B cell (primary cell): ENCODE measurements at regions not wholly inside any gene's neighbourhood (a gene's known extent, or its start where the extent isn't known, plus 50 kb on each side); places are given as distances from the start of the nearest gene placed in this dataset.

Experiments used
- ATAC-seq: fragments of 200-7000 bp; cut with Tn5 transposase; one replicate; pipeline ENCODE4 v1.10.0; 2021; ENCODE audit warnings: low read depth, mild to moderate bottlenecking, moderate number of reproducible peaks, moderate library complexity
- CTCF ChIA-PET: fragments of 350-600 bp; sonication (Branson Sonifier 250); formaldehyde crosslinking; loops from one replicate; lab custom pipeline; 2021; ENCODE audit warnings: antibody characterized with exemption, inconsistent platforms; lab: Charles Lee
- POLR2A ChIA-PET: fragments of 350-600 bp; sonication (Branson Sonifier 250); formaldehyde crosslinking; loops from one replicate; lab custom pipeline; 2021; ENCODE audit warnings: antibody characterized with exemption; lab: Charles Lee
- DNase-seq: peaks from one replicate; pipeline ENCODE4 v3.0.0; 2013
- H2AFZ ChIP-seq: 2 replicates; pipeline ENCODE4 v1.6.1; 2012; ENCODE audit warnings: mild to moderate bottlenecking, low read depth, low read length; ENCODE audit not compliant: insufficient read depth, poor library complexity, severe bottlenecking
- H3K27ac ChIP-seq, 2 donors: 1 replicate in 1 of 2; 2 replicates in 1 of 2; pipeline ENCODE4 v1.5.1; 2012 to 2013; ENCODE audit warnings: low read length in 2 of 2, mild to moderate bottlenecking in 2 of 2, moderate library complexity in 1 of 2
- H3K27me3 ChIP-seq, 4 experiments: fragments of 200-600 bp in 1 of 4; sonication (generic) in 1 of 4; replicated peaks in 1 of 4; 1 replicate in 2 of 4; 2 replicates in 2 of 4; pipeline versions ENCODE4 v1.6.1 to v1.7.0; 2013 to 2016; ENCODE audit warnings: low read length in 3 of 4, mild to moderate bottlenecking in 2 of 4, mixed read lengths in 1 of 4, moderate library complexity in 1 of 4; ENCODE audit not compliant: insufficient read depth in 4 of 4, control insufficient read depth in 3 of 4; ENCODE audit errors: control extremely low read depth in 1 of 4
- H3K36me3 ChIP-seq, 2 experiments: replicated peaks in 1 of 2; 1 replicate in 1 of 2; 2 replicates in 1 of 2; pipeline versions ENCODE4 v1.6.1 to v1.7.1; 2013; ENCODE audit warnings: low read length in 1 of 2; ENCODE audit not compliant: insufficient read depth in 2 of 2, control insufficient read depth in 1 of 2; ENCODE audit errors: control extremely low read depth in 1 of 2, extremely low read depth in 1 of 2
- H3K4me1 ChIP-seq, 2 donors: fragments of 200-600 bp in 1 of 2; sonication (generic) in 1 of 2; 1 replicate in 1 of 2; 2 replicates in 1 of 2; pipeline versions ENCODE4 v1.5.1 to v1.6.1; 2013 to 2017; ENCODE audit warnings: low read length in 2 of 2; ENCODE audit not compliant: control insufficient read depth in 2 of 2, insufficient read depth in 2 of 2
- H3K4me2 ChIP-seq: replicated peaks from 2 replicates; pipeline ENCODE3; 2012; ENCODE audit warnings: mild to moderate bottlenecking, low read depth, low read length; ENCODE audit not compliant: poor library complexity, severe bottlenecking
- H3K4me3 ChIP-seq, 5 experiments: fragments of 200-600 bp in 1 of 5; sonication (generic) in 1 of 5; 1 replicate in 3 of 5; 2 replicates in 2 of 5; pipeline versions ENCODE4 v1.5.1 to v1.7.0; 2011 to 2016; ENCODE audit warnings: low read length in 4 of 5, mild to moderate bottlenecking in 4 of 5, low read depth in 2 of 5, control low read depth in 1 of 5, moderate library complexity in 1 of 5; ENCODE audit not compliant: insufficient read depth in 1 of 5; ENCODE audit errors: control extremely low read depth in 1 of 5, extremely low read depth in 1 of 5
- H3K79me2 ChIP-seq: fragments of 200-600 bp; sonication (generic); one replicate; pipeline ENCODE4 v1.6.0; 2016; ENCODE audit warnings: low read length; ENCODE audit not compliant: control insufficient read depth, insufficient read depth
- H3K9ac ChIP-seq: fragments of 200-600 bp; sonication (generic); 2 replicates; pipeline ENCODE4 v1.6.1; 2017; ENCODE audit warnings: mild to moderate bottlenecking, low read length, moderate library complexity
- H3K9me3 ChIP-seq, 3 donors: one replicate each; pipeline versions ENCODE4 v1.6.1 to v1.7.1; 2013; ENCODE audit warnings: low read length in 2 of 3; ENCODE audit not compliant: control insufficient read depth in 2 of 3, insufficient read depth in 1 of 3; ENCODE audit errors: control extremely low read depth in 1 of 3
- H4K20me1 ChIP-seq: 2 replicates; pipeline ENCODE4 v1.6.0; 2012; ENCODE audit warnings: mild to moderate bottlenecking, low read length; ENCODE audit not compliant: insufficient read depth, control insufficient read depth, poor library complexity, severe bottlenecking
- H3K27ac Mint-ChIP-seq: one replicate; pipeline ENCODE4 v1.8.0; 2021; ENCODE audit warnings: mixed read lengths
- H3K27me3 Mint-ChIP-seq: one replicate; pipeline ENCODE4 v1.8.0; 2021; ENCODE audit warnings: mixed read lengths
- H3K4me1 Mint-ChIP-seq: one replicate; pipeline ENCODE4 v1.8.0; 2021; ENCODE audit warnings: mixed read lengths
- H3K4me3 Mint-ChIP-seq: one replicate; pipeline ENCODE4 v1.8.0; 2021; ENCODE audit warnings: mixed read lengths
- H3K9me3 Mint-ChIP-seq: one replicate; pipeline ENCODE4 v1.8.0; 2022; ENCODE audit warnings: mixed read lengths; ENCODE audit not compliant: insufficient read depth
- EZH2 ChIP-seq: IDR thresholded peaks from 2 replicates; pipeline ENCODE4 v1.6.1; 2012; ENCODE audit warnings: borderline replicate concordance, low read depth, mild to moderate bottlenecking, moderate library complexity, low read length; ENCODE audit not compliant: insufficient read depth, poor library complexity, severe bottlenecking
- WGBS: methylation state at CpG from one replicate; pipeline ENCODE4 v1.1.5; 2013; ENCODE audit warnings: missing lambda C conversion rate; ENCODE audit not compliant: insufficient coverage; 5-methylcytosine and 5-hydroxymethylcytosine counted together
- intact Hi-C: fragments of 100-400 bp; cut with micrococcal nuclease; formaldehyde crosslinking; loops from one replicate; pipeline ENCODE4 v1.10.0; 2022
- TF ChIP-seq, protein P1 (sequence below): fragments of 200-600 bp; IDR thresholded peaks from one replicate; pipeline ENCODE4 v1.8.0; 2022; ENCODE audit warnings: antibody characterized with exemption, mild to moderate bottlenecking

DNA sequence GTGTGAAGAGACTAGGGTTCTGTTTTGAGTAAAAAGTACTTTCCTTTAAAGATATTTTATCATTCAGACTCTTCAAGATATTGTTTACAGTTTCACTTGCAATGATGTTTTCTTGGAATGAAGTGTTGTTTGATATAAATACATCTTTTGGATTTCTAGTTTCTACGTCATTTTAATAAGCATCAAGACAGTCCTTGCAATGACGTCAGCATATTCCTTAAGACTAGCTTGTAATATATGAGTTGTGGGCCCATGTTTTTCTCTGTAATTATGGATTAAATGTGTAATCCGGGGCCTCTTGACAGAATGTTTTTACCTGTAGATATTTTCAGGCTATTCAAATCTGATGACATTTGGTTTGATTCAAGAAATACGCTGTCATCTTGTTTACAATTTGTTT is 66.1 kb downstream of the RBMX2 start:
- ATAC-seq: no peak
- no CpG with 5 or more reads among the region's 4 CpGs for WGBS
- Mint-ChIP-seq H3K27ac (no peak overlapping the region), H3K4me3 (no peak overlapping the region), H3K9me3 (no peaks in the 10 kb centered on the region), H3K4me1 (no peaks in the 10 kb centered on the region), H3K27me3 (peaks cover 4% of the 10 kb centered on the region)
- TF ChIP-seq, protein P1, sequence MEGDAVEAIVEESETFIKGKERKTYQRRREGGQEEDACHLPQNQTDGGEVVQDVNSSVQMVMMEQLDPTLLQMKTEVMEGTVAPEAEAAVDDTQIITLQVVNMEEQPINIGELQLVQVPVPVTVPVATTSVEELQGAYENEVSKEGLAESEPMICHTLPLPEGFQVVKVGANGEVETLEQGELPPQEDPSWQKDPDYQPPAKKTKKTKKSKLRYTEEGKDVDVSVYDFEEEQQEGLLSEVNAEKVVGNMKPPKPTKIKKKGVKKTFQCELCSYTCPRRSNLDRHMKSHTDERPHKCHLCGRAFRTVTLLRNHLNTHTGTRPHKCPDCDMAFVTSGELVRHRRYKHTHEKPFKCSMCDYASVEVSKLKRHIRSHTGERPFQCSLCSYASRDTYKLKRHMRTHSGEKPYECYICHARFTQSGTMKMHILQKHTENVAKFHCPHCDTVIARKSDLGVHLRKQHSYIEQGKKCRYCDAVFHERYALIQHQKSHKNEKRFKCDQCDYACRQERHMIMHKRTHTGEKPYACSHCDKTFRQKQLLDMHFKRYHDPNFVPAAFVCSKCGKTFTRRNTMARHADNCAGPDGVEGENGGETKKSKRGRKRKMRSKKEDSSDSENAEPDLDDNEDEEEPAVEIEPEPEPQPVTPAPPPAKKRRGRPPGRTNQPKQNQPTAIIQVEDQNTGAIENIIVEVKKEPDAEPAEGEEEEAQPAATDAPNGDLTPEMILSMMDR: no peak
- no peak for TF ChIP-seq EZH2
- Histone ChIP-seq H3K27me3 (peaks cover 0 to 2% (median 0%) of the 10 kb centered on the region in 4 experiments), H3K9ac (no peak overlapping the region), H4K20me1 (no peaks in the 10 kb centered on the region), H3K4me2 (no peak overlapping the region), H3K4me1 (no peaks in the 10 kb centered on the region), H3K9me3 (no peaks in the 10 kb centered on the region), H3K4me3 (no peak overlapping the region), H3K27ac (no peak overlapping the region), H3K36me3 (no peaks in the 10 kb centered on the region), H3K79me2 (no peaks in the 10 kb centered on the region), H2AFZ (no peak overlapping the region)
- no peak for DNase-seq
- CTCF ChIA-PET: no interaction called here
- intact Hi-C loops: no loop called here
- POLR2A ChIA-PET: no interaction called here

DNA sequence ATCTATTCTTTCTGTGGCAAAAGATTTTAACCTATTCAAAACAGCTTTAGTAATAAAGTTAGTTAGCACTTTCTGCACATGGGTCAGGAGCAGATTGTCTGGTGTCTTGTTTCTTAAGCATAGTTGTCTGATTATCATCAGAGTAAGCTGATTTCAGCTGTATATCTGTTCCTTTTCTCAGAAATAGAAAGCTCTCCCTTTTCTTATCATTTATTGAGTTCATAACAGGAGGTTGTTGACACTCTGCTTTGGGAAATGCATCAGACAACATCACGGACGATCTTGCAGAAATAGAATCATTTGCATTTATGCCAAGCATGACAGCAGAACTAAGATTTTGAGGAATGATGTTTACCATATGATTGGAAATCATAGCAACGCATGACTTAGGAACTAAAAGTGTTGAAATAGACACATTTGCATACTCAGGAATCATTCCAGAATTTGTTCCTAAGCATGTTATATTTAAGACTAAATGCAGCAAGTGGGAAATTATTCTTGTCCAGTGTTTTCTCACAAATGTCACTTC is 66.7 kb downstream of the RBMX2 start:
- no peak overlapping the region for H3K27ac Mint-ChIP-seq
- intact Hi-C loops: no loop called here
- Histone ChIP-seq H3K4me2 (no peak overlapping the region), H3K27me3 (peaks cover 0 to 2% (median 0%) of the 10 kb centered on the region in 4 experiments), H3K9me3 (no peaks in the 10 kb centered on the region), H3K79me2 (no peaks in the 10 kb centered on the region), H3K36me3 (no peaks in the 10 kb centered on the region), H3K9ac (no peak overlapping the region), H4K20me1 (no peaks in the 10 kb centered on the region), H2AFZ (no peak overlapping the region), H3K4me3 (no peak overlapping the region), H3K4me1 (no peaks in the 10 kb centered on the region), H3K27ac (no peak overlapping the region)
- ChIA-PET CTCF (no interaction called here), POLR2A (no interaction called here)
- peaks cover 4% of the 10 kb centered on the region for H3K27me3 Mint-ChIP-seq
- no peak for TF ChIP-seq EZH2
- TF ChIP-seq, protein P1: no peak
- DNase-seq: no peak
- H3K4me1 Mint-ChIP-seq: no peaks in the 10 kb centered on the region
- H3K4me3 Mint-ChIP-seq: no peak overlapping the region
- WGBS: no CpG with 5 or more reads among the region's 3 CpGs
- no peak for ATAC-seq
- no peaks in the 10 kb centered on the region for H3K9me3 Mint-ChIP-seq
